Uterus (tissue), 3 donors: ENCODE measurements at regions not wholly inside any gene's neighbourhood (a gene's known extent, or its start where the extent isn't known, plus 50 kb on each side); places are given as distances from the start of the nearest gene placed in this dataset.

Experiments
- DNase-seq, 2 donors: peaks; one replicate each; pipeline ENCODE4 v3.0.0-alpha.2; 2019 to 2020
- H3K27ac ChIP-seq, 2 donors: fragments of 200-600 bp; sonication (generic); 1 replicate in 1 of 2; 2 replicates in 1 of 2; pipeline ENCODE4 v1.5.1; 2016 to 2018
- H3K27me3 ChIP-seq, 2 donors: fragments of 200-600 bp; sonication (generic); one replicate each; pipeline ENCODE4 v1.5.1; 2018 to 2019; ENCODE audit warnings: control low read depth in 1 of 2
- H3K36me3 ChIP-seq, 2 donors: fragments of 200-600 bp; sonication (generic); one replicate each; pipeline ENCODE4 v1.5.1; 2019; ENCODE audit warnings: control low read depth in 1 of 2
- H3K4me1 ChIP-seq, 2 donors: fragments of 200-600 bp; sonication (generic); one replicate each; pipeline ENCODE4 v1.5.1; 2018 to 2019; ENCODE audit warnings: control low read depth in 1 of 2
- H3K4me3 ChIP-seq, 2 donors: fragments of 200-600 bp; sonication (generic); 1 replicate in 1 of 2; 2 replicates in 1 of 2; pipeline ENCODE4 v1.5.1; 2018 to 2019; ENCODE audit warnings: mild to moderate bottlenecking in 1 of 2
- H3K9me3 ChIP-seq, 2 donors: fragments of 200-600 bp; sonication (generic); one replicate each; pipeline ENCODE4 v1.5.1; 2019; ENCODE audit warnings: control low read depth in 1 of 2
- CTCF ChIP-seq, 4 experiments: fragments of 200-600 bp in 2 of 4; fragments of 450-650 bp in 2 of 4; sonication (generic) in 2 of 4; IDR thresholded peaks; one replicate each; pipeline ENCODE4 v1.5.1; 2016 to 2019; ENCODE audit warnings: antibody characterized with exemption in 4 of 4, mild to moderate bottlenecking in 2 of 4, moderate library complexity in 1 of 4
- POLR2A ChIP-seq, 2 donors: fragments of 450-650 bp; IDR thresholded peaks; one replicate each; pipeline ENCODE4 v1.6.1; 2016; ENCODE audit warnings: antibody characterized with exemption in 2 of 2, mild to moderate bottlenecking in 1 of 2, moderate library complexity in 1 of 2
- intact Hi-C: fragments of 100-400 bp; cut with DNase I; formaldehyde crosslinking; loops from one replicate; pipeline ENCODE4 v1.15.1; 2023; ENCODE audit warnings: low total_unique reads
- donor health status: DM: yes; HTN: yes; CAD: no.

GRCh38 chr11:116352881-116353280, 419.9 kb downstream of the BUD13 start:
- Histone ChIP-seq H3K9me3 (no peaks in the 10 kb centered on the region), H3K36me3 (no peaks in the 10 kb centered on the region), H3K27me3 (no peaks in the 10 kb centered on the region), H3K27ac (no peak overlapping the region), H3K4me1 (no peaks in the 10 kb centered on the region), H3K4me3 (no peak overlapping the region)
- TF ChIP-seq POLR2A (IDR thresholded peaks at IDR 0.05): no peak
- TF ChIP-seq CTCF (IDR thresholded peaks at IDR 0.05): no peak
- intact Hi-C loops: no loop called here
- DNase-seq: no peak

GRCh38 chr11:116348226-116348625, 424.6 kb downstream of the BUD13 start:
- no peak for DNase-seq
- intact Hi-C loops: no loop called here
- H3K27ac ChIP-seq: no peak overlapping the region
- H3K9me3 ChIP-seq: no peaks in the 10 kb centered on the region
- no peaks in the 10 kb centered on the region for H3K27me3 ChIP-seq
- H3K36me3 ChIP-seq: no peaks in the 10 kb centered on the region
- no peak overlapping the region for H3K4me3 ChIP-seq
- no peaks in the 10 kb centered on the region for H3K4me1 ChIP-seq
- no peak for TF ChIP-seq POLR2A (IDR thresholded peaks at IDR 0.05)
- no peak for TF ChIP-seq CTCF (IDR thresholded peaks at IDR 0.05)

- intact Hi-C loops: no loop called here
- Histone ChIP-seq H3K4me1 (no peaks in the 10 kb centered on the region), H3K27me3 (no peaks in the 10 kb centered on the region), H3K4me3 (no peak overlapping the region), H3K36me3 (no peaks in the 10 kb centered on the region), H3K27ac (no peak overlapping the region), H3K9me3 (no peaks in the 10 kb centered on the region)
- DNase-seq: no peak
- TF ChIP-seq POLR2A (IDR thresholded peaks at IDR 0.05) (no peak), CTCF (IDR thresholded peaks at IDR 0.05) (no peak)
These were observed 427.2 kb downstream of the BUD13 start for GRCh38 chr11:116345575-116345974.

- H3K27me3 ChIP-seq: no peaks in the 10 kb centered on the region
- H3K36me3 ChIP-seq: no peaks in the 10 kb centered on the region
- intact Hi-C loops: no loop called here
- no peak overlapping the region for H3K4me3 ChIP-seq
- H3K27ac ChIP-seq: no peak overlapping the region
- TF ChIP-seq CTCF (IDR thresholded peaks at IDR 0.05): no peak
- TF ChIP-seq POLR2A (IDR thresholded peaks at IDR 0.05): no peak
- no peak for DNase-seq
- H3K4me1 ChIP-seq: no peaks in the 10 kb centered on the region
- H3K9me3 ChIP-seq: no peaks in the 10 kb centered on the region
These were observed 428.2 kb downstream of the BUD13 start for GRCh38 chr11:116344601-116345000.

GRCh38 chr11:116343270-116343669, 429.5 kb downstream of the BUD13 start:
- Histone ChIP-seq H3K4me1 (no peaks in the 10 kb centered on the region), H3K27me3 (no peaks in the 10 kb centered on the region), H3K4me3 (no peak overlapping the region), H3K27ac (no peak overlapping the region), H3K36me3 (no peaks in the 10 kb centered on the region), H3K9me3 (no peaks in the 10 kb centered on the region)
- intact Hi-C loops: no loop called here
- no peak for TF ChIP-seq CTCF (IDR thresholded peaks at IDR 0.05)
- TF ChIP-seq POLR2A (IDR thresholded peaks at IDR 0.05): no peak
- no peak for DNase-seq
